Daoy (cell line): ENCODE measurements at regions not wholly inside any gene's neighbourhood (a gene's known extent, or its start where the extent isn't known, plus 50 kb on each side); places are given as distances from the start of the nearest gene placed in this dataset.
"Not testable (repeated sequence)": the region's sequence is repeated elsewhere in the genome, so short reads cannot be mapped to it uniquely, and the experiment has no call there.

Experiments
- DNase-seq: peaks from one replicate; pipeline ENCODE4 v3.0.0-alpha.2; 2015; ENCODE audit warnings: low read depth

DNA sequence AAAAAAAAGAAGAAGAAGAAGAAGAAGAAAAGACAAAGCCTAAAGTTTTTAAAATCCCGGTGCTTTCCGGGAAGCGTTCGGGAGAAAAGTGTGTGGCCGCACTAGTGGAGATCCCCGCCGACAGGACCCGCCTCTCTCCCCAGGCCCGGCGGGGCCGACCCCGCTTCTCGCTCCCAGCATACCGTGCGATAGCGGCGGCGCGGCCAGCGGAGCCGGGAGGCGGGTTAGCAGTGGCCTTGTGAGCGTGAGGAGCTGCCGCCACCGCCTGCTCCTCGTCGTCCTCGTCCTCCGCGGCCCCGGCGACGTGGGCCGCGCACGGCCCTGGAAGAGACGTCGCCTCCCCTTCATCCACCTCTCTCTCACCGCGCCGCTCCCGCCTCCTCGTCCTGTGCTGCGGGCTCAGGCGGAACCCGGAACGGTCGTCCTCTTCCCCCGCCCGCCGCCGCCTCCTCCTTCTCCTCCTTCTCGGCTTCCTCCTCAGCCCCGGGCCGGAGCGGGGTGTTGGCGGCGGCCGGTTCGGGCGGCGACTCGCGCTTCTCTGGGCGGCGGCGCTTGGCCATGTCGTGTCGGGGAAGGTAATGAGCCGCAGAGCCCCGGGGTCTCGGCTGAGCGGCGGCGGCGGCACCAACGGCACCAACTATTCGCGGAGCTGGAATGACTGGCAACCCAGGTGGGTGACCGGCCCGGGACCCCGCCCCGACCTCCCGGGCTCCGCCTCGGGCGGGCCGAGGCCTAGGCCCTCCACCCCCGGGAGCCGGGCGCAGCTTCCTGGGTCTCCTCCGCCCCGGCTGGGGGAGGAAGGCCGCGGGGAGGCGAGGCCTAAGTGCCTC lies 62.6 kb upstream of the CDR2 start:
- DNase-seq: peak; percentile 74

DNA sequence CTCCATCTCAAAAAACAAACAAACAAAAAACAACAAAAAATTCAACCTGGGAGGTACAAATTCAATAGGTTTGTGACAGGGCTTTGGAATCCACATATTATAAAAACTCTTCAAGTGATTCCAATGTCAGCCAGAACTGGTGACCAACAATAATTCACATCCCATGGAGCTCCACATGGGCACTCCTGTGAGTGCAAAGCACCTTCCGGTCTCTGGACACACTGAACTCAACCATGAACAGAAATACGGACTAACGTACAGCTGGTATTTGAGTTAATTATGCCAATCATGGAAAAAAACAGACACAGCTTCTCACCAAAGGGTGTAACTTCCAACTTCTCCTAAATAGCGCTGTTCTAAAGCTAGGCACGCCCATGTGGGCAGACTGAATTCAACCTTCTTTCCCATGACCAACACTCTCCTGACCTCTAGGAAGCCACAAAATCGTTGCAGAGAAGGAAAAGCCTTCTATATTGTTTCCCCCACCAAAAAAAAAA lies 62.0 kb upstream of the CDR2 start:
- DNase-seq: not testable (repeated sequence)

GRCh38 chr16:22431314-22431713 lies 56.9 kb upstream of the CDR2 start:
- not testable (repeated sequence) for DNase-seq

DNA sequence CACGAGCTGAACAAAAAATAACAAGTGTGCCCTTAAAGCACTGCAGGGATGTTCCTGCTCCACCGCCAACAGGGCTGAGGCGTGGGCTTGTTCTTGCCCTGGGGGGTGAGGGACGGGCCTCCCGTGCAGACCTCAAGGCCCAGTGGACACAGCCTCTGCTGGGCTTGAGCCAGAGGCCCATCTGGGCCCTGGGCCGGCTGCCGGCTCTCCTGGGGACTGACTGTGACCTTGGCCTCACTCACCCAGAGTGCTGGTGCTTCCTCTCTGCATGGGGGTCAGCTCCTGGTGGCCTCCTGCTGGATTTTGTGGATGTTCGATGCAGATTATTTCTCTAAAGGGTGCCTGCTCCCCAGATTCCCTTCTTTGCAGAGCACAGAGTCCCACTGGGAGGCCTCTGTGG lies 54.2 kb upstream of the CDR2 start:
- DNase-seq: no peak

DNA sequence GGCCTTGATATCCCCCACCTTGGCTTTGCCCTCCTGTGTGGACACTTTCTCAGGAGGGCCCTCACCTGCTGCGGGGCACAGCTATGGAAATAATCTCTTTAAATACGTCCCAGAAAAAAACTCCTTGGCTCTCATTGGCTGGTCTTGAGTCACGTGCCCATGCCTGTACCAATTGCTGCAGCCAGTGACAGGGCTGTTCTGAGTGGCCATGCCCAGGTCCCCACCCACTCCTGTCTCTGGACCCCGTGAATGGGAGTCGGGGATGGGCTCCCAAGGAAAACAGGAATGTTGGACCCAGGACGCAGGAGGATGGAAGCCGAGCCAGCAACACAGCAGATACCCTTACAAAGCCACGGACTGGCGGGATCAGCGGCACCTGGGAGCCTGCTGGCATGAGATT lies 53.1 kb upstream of the CDR2 start:
- DNase-seq: no peak

- no peak for DNase-seq
Measured at GRCh38 chr16:22425847-22426246, 51.4 kb upstream of the CDR2 start.

- peak; percentile 55 for DNase-seq
Measured at GRCh38 chr16:22425036-22425801, 50.8 kb upstream of the CDR2 start.

DNA sequence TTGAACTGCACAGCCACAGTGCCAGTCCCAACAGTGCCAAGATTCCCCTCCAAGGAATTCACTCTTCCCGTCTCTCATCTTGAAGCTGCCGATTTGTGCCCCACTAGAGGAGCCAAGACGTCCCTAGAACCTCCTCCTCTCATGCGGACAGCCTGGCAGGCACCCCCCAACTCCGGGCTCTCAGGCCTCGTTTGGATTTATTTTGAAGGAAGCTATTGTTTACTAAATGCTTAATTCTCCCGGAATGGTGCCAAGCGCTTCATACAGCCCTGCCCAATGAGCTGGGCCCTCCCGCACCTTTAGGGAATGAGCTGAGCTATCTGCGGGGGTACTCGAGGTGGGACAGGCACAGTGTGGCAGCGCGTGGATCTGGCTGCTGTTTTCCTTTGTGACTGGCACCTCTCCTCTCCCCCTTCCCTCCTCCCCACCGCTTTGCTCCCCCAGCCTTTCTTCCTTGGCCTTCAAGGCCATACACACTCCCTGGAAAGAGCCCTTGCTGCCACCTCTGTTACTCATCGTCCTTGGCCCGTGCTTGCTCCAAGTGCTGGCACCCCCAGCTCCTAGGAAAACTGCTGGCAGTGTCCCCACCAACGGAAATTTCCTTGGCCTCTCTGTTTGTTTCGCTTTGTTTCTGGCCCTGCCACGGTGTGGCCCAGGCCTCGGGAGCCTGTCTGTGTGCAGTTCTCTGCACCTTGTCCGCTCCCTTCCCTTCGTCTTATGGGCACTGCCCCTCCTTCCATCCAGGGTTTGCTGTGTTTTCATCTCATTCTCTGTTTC lies 49.9 kb upstream of the CDR2 start:
- peak; percentile 23 for DNase-seq
